GM21529 (cell line): ENCODE measurements at regions not wholly inside any gene's neighbourhood (a gene's known extent, or its start where the extent isn't known, plus 50 kb on each side); places are given as distances from the start of the nearest gene placed in this dataset.

Source experiments
- ATAC-seq: cut with Tn5 transposase; IDR thresholded peaks from one replicate; pipeline ENCODE4 v1.9.1; 2021; ENCODE audit not compliant: unreplicated experiment

DNA sequence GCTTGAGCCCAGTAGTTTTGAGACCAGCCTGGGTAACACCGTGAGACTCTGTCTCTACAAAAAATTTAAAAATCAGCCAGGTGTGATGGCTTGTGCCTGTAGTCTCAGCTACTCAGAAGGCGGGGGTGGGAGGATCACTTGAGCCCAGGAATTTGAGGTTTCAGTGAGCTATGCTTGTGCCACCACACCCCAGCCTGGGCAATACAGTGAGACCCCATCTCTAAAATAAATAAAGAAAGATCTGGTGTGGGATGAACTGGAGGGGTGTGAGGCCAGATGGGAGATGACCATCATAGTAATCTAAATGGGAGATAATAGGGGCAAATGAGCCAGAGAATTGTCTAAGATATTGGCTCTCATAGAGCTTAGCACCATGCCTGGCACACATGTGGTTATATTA is 60.1 kb upstream of the TRABD2B start:
- no peak for ATAC-seq

DNA sequence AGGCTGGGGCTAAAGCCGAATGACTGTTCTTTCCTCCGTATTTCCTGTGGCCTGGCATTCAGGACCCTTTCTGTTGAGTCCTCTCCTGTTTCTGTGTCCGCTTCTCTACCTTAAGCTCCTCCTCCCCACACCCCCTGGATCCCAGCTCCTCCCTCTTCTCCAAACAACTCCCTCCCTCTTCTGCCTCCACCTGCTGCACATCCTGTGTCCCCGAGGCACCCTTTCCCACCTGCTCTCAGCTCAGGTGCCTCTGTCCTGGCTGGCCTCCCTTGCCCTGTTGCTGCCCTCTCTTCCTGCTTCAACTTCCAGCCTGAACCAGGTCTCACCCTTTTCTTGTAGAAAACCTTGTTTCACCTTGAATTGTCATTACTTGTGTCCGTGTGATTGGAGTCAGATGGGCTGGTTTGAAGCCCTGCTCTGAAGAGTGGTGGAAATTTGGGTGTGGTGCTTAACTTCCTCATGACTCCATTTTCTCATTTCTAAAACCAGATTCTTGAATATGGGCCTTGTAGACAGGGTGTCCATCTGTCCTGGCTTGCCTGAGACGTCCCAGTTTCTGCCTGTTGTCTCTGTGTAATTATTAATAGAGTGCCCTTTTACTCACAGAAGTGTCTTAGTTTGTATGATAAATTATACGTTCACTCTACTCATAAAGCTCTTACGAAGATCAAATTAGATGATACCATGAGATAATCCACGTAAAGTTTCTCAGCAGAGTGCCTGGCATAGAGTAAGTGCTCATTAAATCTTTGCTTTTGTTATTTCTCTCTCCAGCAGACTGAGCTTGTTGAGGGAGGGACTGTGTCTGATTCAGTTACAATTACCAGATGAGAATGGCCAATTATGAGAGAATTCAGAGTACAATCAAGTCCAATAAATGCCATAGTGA is 58.9 kb upstream of the TRABD2B start:
- ATAC-seq: no peak

DNA sequence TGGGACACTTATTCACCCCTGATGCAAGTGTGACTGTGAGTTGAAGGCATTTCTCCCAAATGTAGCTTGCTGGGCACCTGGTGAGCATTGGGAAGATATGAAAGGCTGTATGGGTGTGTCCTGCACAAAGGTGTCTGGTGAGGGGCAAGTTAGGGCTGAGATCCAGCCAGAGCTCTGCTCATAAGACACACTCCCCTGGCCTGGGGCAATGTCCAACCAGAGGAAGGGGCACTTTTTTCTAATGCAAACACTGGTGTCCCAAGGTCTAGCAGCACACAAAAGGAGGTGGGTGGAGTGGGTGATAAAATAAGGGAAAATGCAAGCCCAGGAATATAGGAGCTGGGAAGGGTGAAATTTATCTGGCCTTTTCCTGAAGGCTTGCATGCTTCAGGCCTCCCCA is 57.0 kb upstream of the TRABD2B start:
- ATAC-seq: no peak

DNA sequence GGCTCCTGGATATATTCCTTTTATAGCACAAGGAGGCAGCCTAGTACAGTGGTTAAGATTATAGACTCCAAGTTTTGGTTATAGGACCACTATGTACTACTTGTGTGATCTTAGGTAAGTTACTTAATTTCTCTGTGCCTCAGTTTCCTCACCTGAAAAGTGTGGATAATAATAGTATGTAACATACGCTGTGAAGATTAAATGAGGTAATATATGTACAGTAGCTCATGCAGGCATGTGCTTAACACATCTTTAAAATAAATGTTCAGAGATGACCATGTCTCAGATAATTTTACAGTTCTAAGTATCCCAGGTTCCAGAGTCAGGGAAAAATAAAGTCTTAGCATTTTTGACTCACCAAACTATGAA is 55.7 kb upstream of the TRABD2B start:
- ATAC-seq: no peak

DNA sequence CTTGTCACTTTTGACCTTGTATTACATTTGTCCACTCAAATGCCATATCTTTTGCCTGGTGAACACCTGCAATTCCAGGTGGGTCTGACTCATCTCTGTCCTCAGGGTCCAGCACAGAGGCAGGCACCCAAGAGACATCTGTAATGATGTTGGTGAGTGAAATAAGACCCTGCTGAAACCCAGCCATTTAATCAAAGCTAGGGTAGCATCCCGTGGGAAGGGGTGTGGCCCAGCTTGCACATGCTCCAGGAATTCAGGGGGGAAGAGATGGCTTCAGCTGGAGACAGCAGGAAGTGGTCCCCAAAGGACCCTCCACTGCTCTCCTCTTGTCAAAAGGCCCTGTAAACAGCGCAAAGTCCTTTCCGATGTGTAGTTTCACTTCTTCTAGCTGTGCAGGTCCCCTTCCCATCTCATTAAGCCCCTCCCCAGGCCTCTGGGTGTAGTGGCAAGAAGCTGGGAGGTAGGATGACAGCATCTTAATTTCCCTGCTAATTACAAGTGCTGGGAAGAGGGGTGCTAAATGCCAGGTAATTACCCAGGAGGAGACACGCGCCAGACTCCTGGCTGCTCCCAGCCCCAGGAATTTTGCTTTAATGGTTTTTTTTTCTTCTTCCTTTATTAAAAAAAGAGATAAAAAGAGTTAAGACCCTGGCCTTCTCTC is 54.4 kb upstream of the TRABD2B start:
- ATAC-seq: no peak

DNA sequence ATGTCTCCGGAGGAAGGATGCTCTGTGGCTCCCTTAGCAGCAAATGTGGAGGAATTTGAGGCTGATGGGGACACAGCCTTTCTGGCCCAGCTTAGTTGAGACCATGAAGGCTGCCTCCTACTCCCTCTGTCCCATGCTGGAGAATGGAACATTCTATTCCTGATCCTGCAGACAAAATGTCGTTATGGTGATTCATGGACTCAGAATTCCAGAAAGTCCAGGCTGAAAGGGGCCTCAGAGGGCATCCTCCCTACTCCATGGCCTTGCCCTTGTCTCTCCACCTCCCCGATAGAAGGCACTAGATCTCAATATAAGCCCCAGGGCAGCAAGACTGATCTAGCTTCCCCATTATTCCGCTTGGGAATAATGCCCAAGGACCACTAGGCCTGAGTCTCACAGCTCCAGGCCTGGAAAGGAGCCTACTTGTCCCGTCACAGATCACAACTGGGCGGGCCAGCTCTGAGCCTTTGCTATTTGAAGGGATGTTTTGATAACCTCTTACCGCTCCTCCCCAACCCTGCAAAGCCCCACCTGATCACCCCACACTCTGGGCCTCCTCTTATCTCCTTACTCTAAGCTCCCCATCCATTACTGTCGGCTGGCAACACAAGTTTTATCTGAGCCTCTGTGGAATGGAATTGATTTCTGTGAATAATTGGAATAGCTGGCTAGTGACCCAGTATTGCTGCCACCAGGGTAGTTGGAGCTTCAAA is 52.8 kb upstream of the TRABD2B start:
- ATAC-seq: no peak

DNA sequence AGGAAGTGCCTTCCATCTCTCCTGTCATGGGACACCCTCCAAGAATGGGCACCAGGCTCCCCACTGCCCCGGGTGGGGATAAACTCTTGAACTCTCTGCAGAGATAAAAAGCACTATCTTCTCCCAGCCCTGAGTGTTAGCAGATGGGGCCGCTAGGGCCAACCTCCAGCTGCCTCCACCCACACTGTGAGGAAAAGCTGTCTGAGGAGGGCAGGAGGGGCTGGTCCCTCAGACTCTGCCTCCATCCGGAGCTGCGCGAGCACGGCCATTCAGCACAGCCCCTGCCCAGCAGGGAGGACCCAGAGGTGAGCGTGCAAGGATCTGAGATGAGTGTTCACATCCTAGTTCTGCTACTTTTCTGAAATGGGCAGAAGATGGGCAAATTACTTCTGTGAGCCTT is 51.8 kb upstream of the TRABD2B start:
- no peak for ATAC-seq

DNA sequence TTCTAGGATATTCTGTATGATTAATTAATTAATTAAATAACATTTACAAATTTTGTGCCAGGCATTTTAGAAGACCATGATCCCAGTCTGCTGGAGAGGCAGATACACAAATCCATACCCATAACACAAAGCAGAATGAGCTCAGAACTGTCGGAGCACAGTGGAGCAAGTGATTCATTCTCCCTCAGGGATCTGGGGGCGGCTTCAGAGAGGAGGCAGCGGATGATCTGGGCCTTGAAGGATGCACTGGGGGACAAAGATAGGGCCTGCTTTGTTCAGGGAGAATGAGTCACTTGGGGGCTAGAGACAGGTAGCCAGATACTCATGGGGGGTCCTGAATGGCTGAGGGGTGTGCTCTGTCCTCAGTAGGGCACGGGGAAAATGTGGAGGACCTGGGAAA is 50.9 kb upstream of the TRABD2B start:
- ATAC-seq: no peak

DNA sequence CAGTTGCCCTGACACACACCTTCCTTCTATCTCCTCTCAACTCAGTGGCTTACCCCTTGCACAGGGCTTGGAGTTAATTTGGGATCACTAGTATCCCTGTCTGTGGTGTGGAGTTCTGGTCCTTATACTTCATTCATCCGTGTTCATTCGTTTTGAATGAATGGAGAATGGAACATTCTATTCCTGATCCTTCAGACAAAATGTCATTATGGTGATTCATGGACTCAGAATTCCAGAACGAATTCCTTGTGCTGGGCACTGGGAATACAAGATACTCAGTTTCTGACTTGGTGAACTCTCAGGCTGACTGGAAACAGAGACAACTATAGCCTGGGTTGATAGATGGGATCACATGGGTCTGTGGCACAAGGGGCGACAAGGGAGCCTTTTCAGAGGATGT is 49.9 kb upstream of the TRABD2B start:
- no peak for ATAC-seq
